Esophagus mucosa (tissue), 1 donor: ENCODE measurements at regions not wholly inside any gene's neighbourhood (a gene's known extent, or its start where the extent isn't known, plus 50 kb on each side); places are given as distances from the start of the nearest gene placed in this dataset.
A peak's percentile ranks its signal among the peaks of the same experiment; 100 is the strongest.

Experiments
- ATAC-seq: fragments of 200-7000 bp; cut with Tn5 transposase; one replicate; pipeline ENCODE4 v1.9.1; 2020
- donor health status: DM: yes; HTN: yes; CAD: no.

DNA sequence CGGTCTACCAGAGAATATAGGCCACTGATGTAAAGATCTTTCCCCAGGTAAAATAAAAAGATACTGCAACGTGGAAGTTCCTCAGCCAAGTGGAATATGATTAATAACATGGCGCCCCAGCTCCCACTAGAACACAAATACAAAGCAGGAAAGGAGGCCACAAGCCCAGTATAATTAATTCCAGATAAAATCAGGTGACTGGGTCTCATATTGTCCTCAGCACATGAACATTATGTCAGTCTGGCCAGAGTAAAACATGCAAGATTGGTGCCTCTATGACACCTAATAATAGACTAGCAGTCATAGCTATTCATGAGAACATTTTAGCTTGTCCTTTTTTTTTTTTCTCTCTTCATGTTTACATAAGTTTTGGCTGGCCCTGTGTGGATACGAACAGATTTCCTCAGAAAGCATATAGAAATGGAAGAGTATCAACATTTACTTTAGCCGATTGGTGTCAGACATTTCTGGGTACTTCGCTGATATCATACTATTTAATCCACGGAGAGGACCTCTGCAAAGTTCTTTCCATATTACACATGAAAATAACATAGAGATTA is 523.8 kb upstream of the SETBP1 start:
- ATAC-seq = no peak

DNA sequence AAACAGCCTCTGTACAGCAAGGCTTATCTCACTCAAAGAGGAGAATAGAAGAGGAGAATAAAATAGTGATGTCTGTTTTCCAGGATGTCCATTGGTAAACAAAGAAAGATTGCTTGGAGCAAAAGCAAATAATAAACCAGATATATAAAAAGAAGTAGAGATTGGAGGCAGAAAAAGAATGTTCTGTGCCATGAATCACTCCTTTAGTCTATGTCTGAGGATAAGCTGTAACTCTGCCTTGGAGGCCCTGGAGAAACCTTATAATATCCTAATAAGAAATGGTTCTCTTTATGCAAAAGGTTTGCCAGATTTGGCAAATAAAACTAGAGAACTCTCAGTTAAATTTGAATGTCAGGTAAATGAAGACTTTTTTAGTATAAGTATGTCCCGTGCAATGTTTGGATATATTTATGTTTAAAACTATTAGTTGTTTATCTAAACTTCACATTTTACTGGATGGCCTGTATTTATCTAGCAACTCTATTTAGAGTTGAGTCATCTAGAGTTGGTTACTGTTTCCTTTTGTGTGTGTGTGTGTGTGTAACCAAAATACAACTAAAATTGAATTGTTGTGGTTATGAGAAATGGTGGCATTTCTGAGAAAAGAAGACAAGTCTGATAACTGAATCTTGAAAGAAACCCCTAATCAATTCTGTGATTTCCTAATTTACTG is 510.3 kb upstream of the SETBP1 start:
- no peak for ATAC-seq

DNA sequence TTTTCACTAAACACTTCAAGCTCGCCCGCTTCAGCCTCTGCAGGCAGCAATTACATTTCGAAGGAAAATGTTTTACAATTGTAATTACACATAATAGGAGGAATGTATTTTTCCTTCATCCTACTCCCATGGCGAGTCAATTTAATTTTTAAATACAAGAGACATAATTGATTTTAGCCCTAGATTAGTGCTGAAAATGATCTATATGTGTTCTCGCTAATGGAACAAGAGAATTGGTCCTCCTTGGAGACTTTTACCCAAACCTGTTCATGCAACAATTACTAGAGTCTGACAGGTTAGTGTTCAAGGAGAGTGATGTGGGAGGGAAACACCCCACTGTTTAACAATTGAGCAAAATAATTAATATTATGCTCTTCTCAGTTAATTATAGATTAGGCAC is 509.4 kb upstream of the SETBP1 start:
- ATAC-seq = no peak

DNA sequence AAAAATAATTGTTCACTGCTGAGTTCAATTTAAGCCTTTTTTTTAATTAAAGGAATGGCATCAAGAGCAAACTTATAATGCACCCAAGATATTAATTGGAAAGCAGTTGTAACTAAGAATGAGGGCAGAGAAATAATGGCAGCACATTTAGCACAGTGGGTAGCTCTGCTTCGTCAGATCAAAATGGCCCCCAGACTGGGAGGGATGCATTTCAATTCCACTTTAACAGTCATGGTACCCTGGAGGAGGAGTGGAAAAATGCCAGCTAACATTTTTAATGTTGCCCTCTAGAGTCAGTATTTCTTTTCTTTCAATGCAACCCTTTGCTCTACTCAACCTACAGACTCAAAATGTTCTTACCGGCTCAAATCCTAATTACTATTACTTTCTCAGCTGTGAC is 504.8 kb upstream of the SETBP1 start:
- no peak for ATAC-seq

DNA sequence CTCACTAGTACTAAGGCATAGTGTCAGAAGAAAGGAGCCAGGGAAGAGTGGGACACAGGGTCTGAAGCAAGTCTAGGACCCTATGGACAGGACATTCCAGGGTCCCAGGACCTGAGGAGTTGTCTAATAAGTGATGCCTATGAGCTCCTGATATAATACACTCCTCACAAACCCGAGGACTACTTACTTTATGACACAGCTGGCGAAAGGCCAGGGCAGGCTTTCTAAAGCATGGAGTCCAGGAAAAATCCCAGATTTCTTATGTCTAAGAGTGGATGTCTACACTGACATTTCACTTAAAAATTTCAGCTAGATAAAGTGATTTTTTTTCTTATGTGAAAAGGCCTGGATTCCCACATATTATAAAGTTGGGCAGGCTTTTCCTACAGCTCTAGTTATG is 502.2 kb upstream of the SETBP1 start:
- ATAC-seq = no peak

DNA sequence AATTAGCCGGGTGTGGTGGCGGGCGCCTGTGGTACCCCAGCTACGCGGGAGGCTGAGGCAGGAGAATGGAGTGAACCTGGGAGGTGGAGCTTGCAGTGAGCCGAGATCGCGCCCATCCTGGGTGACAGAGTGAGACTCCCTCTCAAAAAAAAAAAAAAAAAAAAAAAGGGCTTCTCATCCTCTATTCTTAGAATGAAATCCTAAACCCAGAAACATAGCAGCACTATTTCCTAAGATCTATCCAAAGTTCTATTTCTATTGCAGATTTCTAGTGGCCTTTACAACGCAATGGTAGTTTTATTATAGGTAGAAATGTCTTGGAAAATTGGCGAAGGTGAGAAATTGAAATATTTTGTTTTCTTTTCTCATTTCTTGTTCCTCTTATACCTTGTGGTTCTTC is 501.0 kb upstream of the SETBP1 start:
- ATAC-seq = no peak

DNA sequence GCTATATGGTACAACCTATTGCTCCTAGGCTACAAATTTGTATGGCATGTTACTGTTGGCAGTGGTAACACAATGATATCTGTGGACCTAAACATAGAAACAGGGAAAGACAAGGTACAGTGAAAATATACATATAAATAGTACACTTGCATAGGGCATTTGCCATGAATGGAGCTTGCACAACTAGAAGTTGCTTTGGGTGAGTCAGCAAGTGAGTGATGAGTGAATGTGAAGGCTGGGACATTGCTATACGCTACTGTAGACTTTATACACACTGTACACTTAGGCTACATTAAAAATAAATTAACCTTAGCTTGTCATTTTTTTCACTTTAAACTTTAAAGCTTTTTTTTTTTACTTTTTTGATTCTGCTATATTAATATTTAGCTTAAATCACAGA is 500.0 kb upstream of the SETBP1 start:
- ATAC-seq = peak; percentile 83

DNA sequence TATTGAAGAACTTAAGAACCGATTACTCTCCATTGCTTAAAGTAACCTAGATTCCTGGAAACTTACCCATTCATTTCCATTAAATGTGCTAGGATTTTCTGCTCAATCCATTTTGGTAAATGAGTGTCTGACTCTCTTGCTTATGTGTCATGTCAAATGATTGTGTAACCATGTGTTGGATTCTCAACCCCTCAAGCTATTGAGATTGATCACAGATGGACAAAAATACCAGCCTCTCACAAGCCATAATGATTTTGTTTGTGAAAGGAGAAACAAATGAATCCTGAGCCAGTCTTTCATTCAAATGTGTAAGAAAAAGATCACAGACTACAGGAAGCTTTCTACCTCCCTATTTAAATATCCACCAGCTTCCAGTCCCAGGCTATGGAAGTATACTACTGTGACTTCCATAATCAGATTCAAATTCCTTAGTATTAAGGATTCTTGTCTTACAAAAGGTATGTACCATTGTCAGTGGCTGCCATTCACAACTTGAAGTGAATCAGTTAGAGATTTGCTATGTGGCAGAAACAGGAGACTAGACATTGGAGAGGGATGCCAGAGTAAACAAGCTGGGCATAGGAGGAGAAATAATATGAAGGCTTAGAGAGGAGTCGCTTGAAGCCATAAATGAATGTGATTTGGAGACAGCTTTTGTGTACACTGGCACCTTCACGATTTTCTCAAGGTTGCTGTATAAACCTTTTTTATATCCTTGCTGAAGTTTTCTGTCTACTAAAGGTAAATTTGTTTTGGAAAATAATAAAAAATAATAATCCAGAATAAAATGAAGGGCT is 498.5 kb upstream of the SETBP1 start:
- ATAC-seq = no peak

DNA sequence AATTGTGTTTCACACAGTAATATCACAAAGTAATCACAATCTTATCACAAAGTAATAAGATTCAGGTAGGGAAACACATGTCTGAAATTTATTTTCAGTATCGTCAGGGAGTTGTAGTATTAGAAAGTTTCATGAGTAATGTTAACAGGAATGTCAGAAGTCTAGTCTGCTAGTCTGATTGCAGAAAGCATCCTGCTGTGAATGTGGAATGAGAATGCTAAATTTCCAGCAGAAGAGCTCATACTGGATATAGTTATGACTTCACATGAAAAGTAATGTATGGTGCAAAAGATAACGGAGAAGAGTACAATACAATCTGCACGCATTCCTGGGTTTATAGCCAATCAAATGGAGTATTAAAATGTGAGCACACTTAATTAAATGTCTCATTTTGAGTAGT is 494.7 kb upstream of the SETBP1 start:
- ATAC-seq = no peak

DNA sequence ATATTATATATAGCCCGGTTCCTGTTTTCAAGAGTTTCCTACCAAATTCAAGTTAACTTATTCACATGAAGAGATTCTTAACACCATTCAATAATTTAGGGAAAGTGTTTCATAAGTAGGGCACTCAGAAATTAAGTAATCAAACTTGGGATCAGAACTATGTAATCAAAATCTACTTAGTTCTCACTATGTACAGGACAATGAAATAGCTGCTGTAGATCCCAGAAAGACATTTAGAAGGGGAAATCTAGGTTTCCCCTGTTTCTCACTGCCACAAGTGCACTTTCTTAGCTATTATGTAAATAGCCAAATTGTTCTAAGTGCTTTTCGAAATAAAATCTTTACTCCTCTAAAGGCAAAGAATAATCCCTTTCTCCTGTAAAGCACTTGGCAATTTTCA is 493.6 kb upstream of the SETBP1 start:
- no peak for ATAC-seq

DNA sequence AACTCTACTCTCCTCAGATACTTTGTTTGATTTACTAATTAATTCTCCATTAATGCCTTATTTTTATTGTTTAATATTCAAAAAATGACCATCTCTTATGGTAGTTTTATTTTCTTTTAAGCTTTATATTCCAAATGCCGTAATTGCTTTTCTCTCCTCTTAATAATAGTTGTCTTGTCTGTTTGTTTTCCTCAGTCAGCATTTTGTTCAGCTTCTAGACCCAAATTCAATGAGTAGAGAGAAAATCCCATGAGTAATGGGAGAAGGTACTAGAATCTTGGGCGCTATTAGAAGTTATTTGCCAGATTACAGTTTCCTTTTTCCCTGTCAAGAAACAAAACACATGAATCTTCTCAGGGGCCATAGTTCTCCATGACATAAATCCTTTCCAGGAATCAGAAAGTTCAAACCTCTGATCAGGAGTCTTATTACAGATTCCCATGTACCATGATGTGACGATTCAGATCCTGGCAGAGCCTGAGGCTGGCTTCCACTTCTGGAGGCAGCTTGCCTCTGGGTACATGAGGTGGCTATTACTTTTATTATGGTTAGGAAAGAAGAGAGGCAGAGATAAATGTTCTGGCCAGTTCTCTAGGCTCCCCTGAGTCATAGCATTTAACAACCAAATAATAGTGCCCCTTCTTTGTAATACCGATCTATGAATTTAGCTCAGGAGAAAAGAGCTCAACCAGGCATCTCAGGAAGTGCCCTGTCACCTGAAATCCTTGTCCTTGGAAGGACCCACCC is 485.1 kb upstream of the SETBP1 start:
- ATAC-seq = no peak

DNA sequence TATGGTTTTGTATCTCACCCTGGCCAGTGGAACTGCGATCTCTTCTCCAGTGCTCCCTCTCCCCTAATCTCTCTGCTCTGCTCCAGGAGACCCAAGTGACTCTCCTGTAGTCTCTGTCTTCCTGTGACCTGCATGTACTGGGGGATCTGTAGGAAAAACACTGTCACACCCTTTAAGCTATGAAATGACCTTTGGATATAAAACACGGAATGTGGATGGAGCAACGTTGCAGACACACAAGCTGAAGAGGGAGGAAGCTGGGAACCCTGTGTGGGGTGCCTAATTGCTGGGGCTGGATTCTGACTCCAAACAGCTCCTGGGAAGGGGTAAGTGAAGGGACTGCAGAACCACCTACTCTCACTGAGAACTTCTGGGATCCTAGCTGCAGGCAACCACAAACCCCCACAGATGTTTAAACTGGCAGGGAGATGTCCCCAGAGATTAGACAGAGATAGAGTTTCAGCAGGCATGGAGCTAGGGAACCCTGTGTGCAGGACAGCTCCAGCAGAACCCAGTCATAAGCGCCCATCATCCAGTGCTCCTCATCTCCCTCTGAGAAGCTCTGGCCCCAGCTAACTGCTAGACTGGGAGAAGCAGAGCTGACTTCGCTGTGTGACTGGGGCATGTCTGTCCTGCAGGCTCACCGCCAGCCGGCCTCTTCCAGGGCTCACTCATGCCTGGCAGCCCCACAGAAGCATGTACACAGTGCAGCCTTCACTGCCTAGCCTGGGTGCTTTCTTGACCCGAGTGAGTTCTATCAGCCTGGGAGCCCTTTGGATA is 482.7 kb upstream of the SETBP1 start:
- no peak for ATAC-seq

DNA sequence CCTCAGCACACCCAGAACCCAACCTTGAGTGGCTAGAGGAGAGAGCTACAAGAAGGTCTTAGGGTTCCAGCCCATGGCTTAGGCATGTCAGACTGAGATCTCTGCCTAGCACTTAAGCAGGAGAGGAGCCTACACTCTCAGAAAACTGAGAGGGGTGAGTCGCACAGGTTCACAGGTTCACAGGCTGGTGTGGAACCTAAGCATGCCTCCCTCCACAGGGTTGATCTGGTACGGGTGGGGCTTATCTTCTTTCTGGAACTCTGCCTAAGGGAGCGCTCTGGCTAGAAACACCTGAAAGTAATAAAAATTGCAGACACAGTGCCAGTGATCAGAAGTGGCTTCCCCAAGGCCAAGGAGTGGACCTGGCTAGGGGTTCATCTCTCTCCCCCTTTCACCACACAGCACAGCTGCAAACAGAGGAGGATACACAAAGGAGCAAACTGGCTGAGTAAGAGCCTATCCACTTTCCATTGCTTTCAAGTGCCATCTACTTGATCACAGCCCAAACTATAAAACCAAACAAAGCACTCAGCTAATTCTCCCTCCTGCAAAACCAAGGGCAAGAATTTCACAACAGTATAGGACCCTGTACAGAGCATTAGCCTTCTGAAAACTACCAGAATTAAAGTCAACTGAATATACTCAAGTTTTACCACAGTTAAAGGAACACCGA is 481.9 kb upstream of the SETBP1 start:
- ATAC-seq = no peak

DNA sequence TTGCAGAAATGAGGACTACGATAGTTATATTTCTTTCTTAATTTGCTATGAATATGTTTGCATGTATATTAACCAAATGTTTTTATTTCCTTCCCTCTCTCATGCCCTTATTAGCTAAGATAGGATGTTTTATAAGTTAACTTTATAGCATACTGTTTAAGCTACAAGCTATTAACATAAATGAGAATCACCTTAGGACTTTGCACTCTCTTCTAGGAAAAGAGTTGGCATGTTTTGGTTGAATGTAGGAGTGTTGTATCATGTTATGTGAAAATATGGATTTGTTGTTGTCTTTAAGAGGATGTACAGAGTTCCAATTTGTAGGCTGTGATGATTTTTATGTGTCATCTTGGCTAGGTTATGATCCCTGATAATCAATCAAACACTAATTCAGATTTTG is 467.4 kb upstream of the SETBP1 start:
- ATAC-seq = no peak

DNA sequence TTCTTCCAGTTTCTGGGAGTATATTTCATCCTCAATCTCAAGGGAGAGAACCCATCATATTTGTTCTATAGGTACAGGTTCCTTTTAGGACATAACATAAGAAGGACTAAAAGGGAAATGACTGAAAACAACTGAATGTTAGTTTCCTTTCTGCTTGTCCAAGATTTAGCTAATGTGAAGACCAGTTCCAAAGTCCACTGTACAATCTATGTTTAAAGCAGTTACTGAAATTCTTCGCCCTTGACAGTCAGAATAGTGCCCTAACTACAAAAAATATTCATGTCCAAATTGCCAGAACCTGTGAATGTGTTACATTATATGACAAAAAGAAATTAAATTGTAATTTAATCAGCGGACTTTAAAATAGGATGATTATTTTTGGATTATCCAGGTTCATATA is 466.3 kb upstream of the SETBP1 start:
- no peak for ATAC-seq

DNA sequence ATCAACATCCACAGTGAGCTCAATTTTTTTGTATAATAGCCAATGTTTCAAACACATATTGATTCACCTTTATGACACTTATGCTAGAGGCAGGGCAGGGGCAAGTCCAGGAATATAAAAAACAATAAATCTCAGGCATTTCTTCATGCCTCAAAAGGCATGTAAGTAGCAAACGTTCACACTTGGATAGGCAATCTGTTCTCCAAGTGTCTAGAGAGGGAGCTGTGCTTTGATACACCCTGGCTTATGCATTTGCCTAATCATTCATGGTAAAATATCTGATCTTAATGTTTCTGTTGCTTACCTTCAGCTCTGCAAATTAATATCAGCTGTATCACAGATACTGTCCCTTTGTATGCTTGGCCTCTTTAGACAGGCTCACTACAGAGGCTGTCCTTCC is 464.5 kb upstream of the SETBP1 start:
- no peak for ATAC-seq

DNA sequence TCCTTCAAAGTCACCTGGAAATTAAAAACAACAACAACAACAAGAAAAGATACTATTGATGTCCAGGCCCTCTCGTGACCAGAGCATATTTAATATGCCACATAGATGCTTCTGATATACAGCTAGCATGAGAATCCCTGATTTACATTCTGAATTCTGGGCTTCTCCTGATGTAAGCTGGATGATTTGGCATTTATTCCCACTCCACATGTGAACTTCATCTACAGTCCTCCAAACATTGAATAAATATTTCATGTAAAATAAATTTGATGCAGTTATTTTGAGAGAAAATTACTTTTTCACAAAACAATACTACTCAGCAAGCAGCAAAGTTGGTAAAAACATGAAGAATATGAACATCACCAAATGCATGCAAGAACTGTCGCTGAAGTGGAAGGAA is 453.2 kb upstream of the SETBP1 start:
- ATAC-seq = no peak

DNA sequence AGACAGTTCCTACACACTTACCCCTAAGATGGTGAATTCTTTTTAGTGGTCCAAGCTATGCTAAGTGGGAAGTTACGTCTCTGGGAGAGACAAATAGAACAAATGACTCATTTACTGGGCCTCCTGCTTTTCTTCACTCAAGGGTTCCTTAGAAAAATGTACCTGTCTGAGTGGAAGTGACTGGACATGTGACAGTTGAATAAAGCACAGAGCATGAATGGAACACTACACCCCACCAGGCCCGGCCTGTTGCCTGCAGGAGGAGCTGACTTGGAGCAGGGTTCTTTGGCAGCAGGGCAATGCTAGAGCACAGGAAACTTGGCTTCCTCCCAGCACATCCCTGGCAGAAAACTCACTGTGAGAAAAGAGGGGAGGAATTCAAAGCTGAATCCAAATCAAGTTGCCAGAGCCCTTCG is 451.0 kb upstream of the SETBP1 start:
- ATAC-seq = no peak

DNA sequence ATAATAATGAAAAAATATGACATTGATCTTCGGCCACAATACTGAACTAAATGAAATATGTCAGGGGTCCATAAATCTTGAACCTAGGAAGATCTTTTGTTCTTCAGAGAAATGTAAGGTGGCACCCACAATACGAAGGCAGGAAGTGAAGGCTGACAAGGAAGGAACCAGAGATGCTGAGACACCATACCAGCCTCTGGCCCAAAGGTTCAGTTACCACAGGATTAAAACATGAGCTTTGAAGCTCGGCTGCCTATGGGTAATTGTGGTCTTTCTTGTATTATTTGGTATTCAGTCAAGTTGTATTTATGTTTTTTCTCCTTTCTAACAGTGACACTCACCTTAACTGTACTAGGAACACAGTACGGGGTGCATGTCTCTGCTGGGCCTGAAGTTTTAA is 448.8 kb upstream of the SETBP1 start:
- no peak for ATAC-seq

DNA sequence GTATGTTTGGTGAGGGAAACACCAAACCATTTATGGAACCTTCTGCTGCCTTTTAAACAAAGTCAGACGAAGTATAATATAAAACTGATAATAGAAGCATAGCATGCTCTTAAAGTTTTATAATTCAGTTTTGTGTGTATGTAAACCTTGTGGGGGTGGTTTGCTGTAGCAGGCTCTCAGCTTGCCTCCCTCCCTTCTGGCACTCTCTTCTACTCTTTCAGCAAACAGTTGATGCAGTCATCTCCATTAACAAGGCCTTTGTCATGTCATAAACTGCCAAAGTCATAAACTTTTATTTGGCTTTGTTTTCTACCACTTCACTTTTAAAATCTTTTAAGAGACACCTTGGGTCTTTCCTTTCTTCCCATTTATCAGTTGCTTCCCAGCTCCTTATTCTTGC is 448.2 kb upstream of the SETBP1 start:
- no peak for ATAC-seq

DNA sequence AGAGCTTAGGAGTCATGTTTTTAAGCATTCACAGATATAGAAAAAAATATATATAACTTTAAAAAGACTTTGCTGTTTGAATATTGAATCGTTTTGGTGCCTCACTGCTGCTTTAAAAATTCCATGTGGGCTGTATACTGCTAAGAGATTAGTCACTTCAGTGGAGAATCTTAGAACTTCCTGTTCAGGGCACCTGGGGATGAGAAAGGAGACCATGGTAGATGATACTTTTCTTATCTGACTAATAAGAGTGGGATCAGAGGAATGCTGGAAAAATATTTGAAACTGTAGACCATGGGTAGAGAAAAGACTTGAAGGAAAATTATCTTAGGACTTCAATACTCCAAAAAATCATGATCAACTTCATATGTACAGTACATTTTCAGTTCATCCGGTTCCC is 442.2 kb upstream of the SETBP1 start:
- ATAC-seq = no peak

DNA sequence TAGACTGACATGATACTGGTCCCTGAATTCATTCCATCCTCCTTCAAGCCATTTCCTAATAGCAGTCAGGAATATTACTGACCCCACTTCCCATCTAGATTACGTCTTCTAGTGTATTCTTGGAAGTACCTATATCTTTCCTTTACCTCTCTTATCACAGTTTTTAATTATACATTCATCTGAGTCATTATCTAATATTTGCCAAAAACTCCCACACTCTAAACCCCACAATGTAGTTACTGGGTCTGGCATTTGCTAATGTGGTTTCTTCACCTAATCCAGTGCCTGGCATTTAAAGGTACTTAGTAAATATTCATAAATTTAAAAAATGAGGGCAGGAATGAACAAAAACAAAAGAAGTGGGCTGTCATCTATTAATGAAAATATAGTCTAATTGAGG is 441.8 kb upstream of the SETBP1 start:
- no peak for ATAC-seq
